PFSK-1 (cell line): ENCODE measurements at regions not wholly inside any gene's neighbourhood (a gene's known extent, or its start where the extent isn't known, plus 50 kb on each side); places are given as distances from the start of the nearest gene placed in this dataset.

Source experiments
- FOXP2 ChIP-seq: optimal IDR thresholded peaks from 2 replicates; pipeline ENCODE3; 2011; ENCODE audit warnings: borderline replicate concordance, control low read depth, inconsistent platforms; ENCODE audit not compliant: insufficient read depth; ENCODE audit errors: extremely low read length, extremely low read depth
- POLR2AphosphoS5 ChIP-seq: IDR thresholded peaks from 2 replicates; pipeline ENCODE4 v1.6.1; 2012; ENCODE audit warnings: low read depth, mild to moderate bottlenecking, control low read depth, low read length, moderate library complexity
- REST ChIP-seq, 2 experiments: IDR thresholded peaks; 2 replicates each; pipeline versions ENCODE4 v1.6.1 to v1.8.0; 2011 to 2012; ENCODE audit warnings: low read depth in 2 of 2, low read length in 2 of 2, control low read depth in 1 of 2, inconsistent platforms in 1 of 2, mild to moderate bottlenecking in 1 of 2, moderate library complexity in 1 of 2; ENCODE audit not compliant: insufficient read depth in 1 of 2
- SIN3A ChIP-seq: IDR thresholded peaks from 2 replicates; pipeline ENCODE4 v1.6.1; 2012; ENCODE audit warnings: mild to moderate bottlenecking, low read length, moderate library complexity, borderline replicate concordance; ENCODE audit not compliant: insufficient read depth
- TAF1 ChIP-seq: IDR thresholded peaks from 2 replicates; pipeline ENCODE4 v1.6.1; 2012; ENCODE audit warnings: low read length, control low read depth, borderline replicate concordance; ENCODE audit not compliant: insufficient read depth

GRCh38 chr1:11377001-11377583 lies 101.9 kb upstream of the DISP3 start:
- TF ChIP-seq REST (IDR thresholded peaks at IDR 0.05; ENCODE audit: insufficient read depth in 1 of 2, low read depth in 2 of 2, low read length in 2 of 2), result no peak
- no peak for TF ChIP-seq TAF1
- TF ChIP-seq FOXP2, result no peak
- TF ChIP-seq SIN3A, result no peak
- no peak for TF ChIP-seq POLR2AphosphoS5

- TF ChIP-seq REST (IDR thresholded peaks at IDR 0.05; ENCODE audit: insufficient read depth in 1 of 2, low read depth in 2 of 2, low read length in 2 of 2) (no peak), FOXP2 (no peak), POLR2AphosphoS5 (no peak), SIN3A (no peak), TAF1 (no peak)
Measured at GRCh38 chr1:11377954-11378353, 101.0 kb upstream of the DISP3 start.

GRCh38 chr1:11379851-11380250 lies 99.1 kb upstream of the DISP3 start:
- TF ChIP-seq TAF1, result no peak
- no peak for TF ChIP-seq FOXP2
- no peak for TF ChIP-seq REST (IDR thresholded peaks at IDR 0.05; ENCODE audit: insufficient read depth in 1 of 2, low read depth in 2 of 2, low read length in 2 of 2)
- TF ChIP-seq POLR2AphosphoS5, result no peak
- no peak for TF ChIP-seq SIN3A

- TF ChIP-seq REST (IDR thresholded peaks at IDR 0.05; ENCODE audit: insufficient read depth in 1 of 2, low read depth in 2 of 2, low read length in 2 of 2) (no peak), TAF1 (no peak), SIN3A (no peak)
Measured at GRCh38 chr1:11380500-11380899, 98.5 kb upstream of the DISP3 start.

- no peak for TF ChIP-seq POLR2AphosphoS5
Measured at GRCh38 chr1:11383553-11384169, 95.3 kb upstream of the DISP3 start.
